ENCODE measurements at regions not wholly inside any gene's neighbourhood (a gene's known extent, or its start where the extent isn't known, plus 50 kb on each side); places are given as distances from the start of the nearest gene placed in this dataset.

DNA sequence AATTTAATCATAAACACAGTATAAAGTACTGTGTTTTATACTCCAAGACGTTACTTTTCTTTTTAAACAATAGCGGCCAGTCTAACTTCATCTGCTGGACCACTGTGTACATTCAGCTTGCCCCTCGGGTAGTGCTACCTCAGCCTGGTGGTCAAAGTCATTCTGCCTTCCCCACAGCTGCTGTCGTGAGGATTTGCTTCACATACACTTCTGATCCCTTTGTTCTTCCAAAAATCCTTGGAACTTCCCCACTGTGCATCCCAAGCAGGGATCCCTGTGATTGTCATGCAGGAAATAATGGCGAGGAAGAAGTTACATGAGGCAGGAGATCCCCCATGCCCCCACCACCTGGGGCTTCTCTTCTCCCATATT is 234.9 kb upstream of the STARD13 start:
- no peak for DNase-seq

DNA sequence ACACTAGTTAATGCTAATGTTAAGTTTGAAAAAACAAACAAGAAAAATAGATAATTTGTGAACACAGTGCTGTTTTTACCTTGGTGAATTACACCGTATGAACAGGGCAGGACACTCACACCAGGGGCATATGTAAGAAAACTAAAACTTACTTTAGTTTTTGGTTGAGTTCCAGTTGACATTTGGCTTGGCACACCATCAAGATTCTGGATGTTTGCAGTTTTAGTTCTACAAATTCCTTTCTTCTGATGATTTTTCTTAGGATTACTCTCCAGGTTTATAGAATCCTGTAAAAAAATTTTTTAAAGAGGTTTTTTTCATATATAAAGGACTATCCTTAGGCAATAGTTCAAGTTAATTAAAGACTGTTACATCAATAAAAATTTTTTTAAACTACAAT is 238.5 kb upstream of the STARD13 start:
- no peak for DNase-seq

DNA sequence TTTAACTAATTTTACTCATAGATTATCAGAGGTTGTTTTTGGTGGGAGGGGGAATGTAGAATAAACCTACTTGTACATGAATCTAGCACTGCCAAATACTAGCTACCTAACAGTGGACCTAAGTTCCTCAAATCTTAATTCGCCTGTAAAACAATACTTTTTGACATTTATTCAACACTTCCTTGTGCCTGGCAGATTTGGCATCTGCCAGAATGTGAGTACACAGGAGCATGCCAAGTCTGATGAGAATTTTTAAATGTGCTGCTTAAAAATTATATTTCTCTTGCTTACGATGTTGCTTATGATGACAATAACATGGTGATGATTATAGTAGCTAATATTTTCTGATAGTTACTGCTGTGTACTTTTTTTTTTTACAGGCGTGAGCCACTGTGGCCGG is 240.2 kb upstream of the STARD13 start:
- no peak for DNase-seq

DNA sequence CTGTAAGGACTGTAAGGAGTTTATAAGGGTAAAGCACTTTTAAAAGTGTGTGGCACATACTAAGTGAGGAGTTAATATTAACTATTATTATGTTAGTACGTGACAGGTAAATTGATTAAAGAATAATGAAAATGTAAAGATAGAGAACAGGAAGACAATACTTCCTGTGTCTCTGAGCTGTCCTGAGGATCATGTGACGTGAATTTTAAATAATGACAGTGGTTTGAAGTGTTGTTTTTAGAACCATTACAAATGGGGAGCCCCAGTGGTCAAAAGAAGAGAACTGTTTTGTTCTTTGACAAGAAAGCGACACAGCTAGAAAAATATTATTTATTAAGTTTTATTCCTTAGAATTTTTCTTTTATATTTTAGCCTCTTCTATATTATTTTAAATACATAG is 241.2 kb upstream of the STARD13 start:
- no peak for DNase-seq

DNA sequence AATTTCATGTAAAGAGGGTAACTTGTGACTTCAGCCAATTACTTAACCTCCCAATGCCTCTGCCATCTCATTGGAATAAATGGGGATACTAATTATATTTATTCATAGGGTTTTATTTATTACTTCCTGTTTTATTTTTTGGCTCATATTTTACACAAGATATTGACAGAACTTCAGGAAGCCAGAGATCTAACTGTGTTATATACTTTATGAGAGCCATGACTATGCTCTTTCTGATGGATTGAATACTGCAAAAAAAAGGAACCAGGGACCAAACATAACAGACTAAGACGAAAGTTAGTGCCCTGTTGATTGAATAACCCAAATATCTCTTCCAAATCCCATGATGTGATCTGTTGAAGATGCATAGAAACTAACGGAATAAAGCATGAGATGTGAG is 243.3 kb upstream of the STARD13 start:
- DNase-seq, result no peak

DNA sequence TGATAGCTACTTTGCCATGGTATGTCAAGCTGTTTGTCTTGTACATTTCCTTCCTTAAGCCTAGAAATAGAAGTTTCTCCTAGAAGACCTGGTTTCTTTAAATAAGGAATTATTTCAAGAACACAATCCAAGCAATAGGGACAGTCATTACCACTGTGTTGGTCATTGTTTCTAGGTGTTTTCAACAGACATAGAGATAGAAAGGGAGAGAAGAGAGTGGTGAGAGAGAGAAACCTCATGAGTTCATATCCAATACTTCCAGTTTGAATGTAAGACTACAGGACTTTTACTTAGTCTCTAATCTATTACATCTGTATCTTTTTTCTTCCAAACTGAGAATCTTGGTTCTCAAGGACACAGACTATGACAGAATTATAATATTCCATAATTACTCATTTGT is 245.9 kb upstream of the STARD13 start:
- no peak for DNase-seq

DNA sequence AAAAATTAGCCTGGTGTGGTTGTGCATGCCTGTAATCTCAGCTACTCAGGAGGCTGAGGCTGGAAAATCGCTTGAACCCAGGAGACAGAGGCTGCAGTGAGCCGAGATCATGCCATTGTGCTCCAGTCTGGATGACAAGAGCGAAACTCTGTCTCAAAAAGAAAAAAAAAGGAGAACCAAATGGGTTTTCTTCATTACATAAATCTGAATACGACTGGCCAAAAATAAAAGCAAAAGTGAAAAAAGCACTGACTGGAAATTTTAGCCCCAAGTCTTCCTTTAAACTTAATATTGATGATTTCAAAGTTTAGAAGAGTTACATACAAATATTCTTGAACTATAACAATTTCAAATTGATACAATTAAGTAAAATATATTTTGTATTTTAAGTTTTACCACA is 249.5 kb upstream of the STARD13 start:
- DNase-seq, result no peak

DNA sequence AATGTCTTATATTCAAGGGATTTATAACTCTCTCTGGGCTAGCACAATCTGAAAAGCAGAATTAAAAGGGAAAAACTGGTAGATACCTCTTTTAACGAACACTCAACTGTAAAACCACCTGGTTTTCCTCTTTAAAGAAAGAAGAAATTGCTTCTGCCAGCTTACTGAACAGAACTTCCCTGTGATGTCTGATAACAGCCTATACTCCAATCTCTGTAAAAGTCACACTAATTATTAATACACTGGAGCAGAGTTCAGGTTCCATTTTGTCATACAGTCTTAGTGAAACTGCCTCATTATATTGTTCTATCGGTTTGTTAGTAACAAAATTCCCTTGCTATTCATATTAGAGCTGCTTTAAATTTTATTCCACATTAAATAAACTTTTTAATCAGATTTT is 251.0 kb upstream of the STARD13 start:
- no peak for DNase-seq

DNA sequence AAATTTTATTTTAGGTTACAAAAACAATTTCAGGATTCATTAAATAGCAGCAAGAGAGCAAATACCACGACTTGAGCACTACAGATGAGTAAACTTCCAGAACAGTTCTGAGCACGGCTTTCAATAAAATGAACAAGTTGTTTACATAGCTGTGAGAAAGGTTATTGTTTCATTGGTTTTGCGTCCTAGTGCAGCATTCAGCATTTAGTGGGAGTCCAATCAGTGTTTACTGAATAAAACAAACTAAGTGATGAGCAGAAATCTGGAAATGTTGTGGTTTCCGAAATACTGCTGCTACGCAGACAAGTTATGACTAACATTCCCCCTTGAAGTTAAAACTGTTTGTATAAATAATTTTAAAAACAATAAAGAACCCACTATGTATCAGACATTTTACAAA is 251.5 kb upstream of the STARD13 start:
- no peak for DNase-seq

DNA sequence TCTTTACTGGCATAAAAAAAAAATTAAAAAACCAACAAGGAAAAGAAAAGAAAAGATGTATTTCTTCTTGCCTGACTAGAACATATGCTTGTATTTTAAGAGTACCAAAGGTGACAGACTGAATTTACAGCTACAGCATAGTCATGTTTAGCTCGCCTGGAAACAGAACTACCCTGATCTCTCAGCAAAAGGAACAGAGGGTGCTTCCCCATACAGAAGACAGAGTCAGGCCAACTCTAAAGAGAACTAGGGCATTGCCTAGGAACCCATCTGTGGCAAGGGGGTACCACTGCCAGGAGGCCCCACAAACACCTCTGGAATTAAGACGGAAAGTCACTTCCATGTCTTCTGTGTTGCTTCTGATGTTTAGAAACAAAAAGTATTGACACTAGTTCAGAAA is 252.1 kb upstream of the STARD13 start:
- no peak for DNase-seq

DNA sequence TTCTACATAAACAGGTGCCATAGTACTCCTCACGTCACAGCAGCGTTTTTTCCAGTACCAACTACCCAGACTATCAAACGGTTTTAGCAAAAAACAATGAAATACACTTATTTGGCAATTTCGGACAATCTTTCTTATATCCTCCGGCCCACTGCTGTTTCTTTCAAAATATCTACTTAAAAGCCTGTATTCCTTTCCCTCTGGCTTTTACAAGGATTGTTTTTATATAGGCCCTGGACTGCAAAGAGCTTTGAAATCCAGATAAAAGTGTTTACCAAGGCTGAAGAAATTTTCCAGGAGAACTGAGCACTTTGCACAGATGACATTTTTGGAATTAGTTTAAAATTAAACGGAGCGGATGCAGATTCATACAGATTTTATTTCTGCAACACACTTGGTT is 255.9 kb upstream of the STARD13 start:
- DNase-seq, result no peak

DNA sequence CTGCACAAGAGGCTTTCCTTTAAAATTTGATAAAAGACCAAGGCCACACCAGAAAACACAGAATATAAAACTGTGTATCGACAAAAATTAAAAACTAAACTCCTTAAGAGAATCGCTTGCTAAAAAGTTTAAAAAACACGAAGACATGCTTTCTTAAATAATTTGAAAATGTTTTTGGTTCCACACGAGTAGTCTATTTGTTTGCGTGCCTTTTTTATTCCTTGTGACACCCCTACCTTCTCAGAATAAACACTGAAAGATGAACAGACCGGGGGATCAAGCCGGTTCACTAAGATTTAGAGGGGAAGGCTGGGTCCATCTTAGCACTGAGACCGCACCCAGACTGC is 256.4 kb upstream of the STARD13 start:
- no peak for DNase-seq

DNA sequence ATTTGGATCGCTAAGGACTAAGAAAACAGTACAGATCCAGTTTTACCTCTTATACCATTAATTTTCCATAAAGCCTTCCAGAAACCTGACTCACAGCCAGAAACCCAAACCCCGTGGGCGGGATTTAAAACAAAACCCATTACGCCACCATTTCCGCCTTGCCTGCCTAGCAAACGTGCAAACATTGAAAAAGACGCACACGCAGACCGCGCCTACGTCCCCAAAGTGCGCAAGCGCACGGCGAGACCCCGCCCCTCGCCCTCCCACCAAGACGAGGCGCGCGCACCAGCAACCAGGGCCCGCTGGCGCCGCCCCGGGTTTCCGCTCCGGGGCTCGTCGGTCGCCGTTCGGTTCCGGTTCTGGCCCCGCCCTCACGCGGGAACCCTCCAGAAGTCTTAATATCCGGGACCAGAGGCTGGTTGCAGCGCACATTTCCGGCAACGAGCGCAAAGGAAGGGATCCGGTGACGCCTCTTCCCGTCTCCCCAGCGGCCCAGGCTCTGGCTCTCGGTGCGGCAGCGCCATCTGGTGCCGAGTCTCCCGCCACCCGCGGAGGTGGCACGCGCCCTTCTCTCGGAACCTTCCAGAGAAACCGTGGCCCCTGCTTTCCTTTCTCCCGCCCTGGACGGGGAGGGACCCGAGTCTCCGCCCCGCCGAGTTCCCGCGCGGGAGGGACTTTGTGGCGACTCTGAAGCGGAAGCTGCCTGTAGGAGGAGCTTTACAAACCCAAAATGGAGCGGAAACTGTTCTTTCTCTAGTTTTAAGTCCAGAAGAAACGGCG is 256.9 kb upstream of the STARD13 start:
- DNase-seq, result peak; percentile 99

DNA sequence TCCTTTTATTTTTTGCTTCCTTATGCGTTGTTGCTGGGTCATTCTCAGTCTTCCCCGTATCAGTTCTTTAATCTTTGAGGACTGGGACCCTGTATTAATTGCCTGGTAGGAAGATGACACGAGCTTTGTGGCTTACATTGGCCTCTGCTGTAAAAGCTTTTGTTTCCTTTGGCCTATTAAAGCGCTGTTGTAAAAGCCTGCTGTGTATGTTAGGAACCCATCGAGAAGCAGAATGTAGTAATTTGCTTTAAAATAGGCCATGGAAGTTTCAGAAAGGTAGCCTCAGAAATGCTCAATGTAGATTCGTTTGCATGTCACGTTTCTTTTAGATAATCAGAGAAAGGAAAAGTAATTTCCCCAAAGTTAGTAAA is 257.5 kb upstream of the STARD13 start:
- no peak for DNase-seq

DNA sequence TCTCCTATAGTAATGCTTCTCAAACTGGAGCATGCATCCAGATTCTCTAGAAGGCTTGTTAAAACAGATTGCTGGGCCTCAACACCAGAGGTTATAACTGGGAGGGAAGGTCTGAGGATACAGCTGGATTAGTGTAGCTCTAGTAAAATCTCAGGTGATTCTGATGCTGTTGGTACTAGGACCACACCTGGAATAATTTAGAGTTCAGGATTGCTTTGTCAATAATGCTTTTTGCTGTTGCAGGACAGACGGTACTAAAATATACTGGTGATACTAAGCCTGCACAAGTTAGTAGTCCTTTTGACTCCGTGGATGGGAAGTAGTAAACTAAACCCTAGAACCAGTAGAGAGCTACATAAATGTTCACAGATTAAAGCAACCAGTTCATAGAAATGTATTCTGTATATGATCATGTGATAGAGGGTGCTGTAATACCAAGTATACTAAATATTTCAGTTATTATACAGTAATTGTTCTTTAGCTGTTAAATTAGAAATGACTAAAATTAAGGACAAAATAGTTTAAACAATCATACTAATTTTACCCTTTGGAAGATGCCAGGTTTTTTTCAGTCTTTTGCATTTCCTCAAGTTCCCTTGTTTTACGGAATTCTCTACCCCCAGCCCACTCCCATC is 258.2 kb upstream of the STARD13 start:
- peak; percentile 12 for DNase-seq

DNA sequence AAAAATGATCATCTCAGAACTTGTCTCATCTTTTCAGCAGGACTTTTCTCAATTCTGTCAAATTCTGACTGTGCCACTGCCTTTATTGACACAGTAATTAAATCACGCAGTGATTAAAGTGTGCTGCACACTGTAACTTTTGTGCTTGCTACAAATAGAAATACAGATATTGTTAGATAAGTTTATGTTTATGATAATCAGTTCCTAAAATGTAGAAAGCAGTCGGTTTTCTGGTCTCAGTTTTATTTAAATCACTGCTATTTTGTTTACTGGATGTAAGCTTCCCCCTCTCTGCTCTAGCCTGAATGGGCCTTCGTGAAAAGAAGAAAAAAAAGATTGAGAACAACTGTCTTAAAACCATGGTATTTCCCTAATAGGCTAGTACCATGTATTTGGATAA is 258.8 kb upstream of the STARD13 start:
- no peak for DNase-seq

DNA sequence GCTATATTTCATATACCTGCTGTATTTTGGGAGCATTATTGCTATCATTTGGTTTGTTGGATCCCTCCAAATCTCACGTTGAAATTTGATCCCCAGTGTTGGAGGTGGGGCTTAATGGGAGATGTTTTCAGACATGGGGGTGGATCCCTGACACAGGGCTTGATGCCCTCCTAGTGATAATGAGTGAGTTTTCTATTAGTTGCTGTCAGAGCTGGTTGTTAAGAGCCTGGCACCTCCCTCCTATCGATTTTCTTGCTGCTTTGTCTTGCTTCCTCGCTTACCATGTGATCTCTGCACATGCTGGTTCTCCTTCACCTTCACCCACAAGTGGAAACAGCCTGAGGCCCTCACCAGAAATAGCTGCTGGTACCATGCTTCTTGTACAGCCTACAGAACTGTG is 259.9 kb upstream of the STARD13 start:
- no peak for DNase-seq

DNA sequence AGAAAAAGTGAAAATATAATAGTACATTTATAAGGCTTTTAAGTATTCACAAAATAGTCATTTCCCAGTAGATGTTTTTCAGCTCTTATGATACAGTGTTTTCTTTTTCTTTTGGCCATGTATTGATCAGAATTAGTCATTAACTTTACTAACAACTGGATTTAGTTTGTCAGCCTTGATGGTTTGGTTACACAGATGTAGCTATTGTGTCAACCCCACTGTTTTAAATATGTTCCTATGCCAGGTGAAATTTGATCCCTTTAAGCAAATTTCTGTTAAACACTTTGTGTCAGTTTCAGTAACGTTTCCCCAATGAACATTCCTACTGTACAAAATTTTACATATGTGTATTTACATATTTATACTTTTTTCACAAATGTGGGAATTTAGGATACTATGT is 261.5 kb upstream of the STARD13 start:
- DNase-seq, result no peak

DNA sequence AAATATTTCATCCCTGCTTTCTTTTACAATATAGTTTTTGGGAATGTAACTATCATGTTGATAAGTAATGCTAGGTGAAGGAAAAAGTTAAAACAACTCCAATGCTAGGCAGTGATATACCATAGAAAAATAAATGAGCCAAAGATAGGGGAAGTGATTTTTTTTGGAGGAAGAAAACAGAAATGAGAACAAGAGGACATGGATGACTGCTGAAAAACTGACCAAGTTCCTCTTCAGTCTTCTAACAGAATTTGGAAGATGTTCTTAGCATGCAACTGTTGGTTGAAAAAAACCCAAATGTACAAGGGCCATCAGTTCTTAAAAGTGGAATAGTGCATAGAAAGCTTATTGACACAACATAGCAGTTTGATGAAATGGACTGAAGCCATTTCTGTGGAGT is 262.5 kb upstream of the STARD13 start:
- DNase-seq, result no peak

DNA sequence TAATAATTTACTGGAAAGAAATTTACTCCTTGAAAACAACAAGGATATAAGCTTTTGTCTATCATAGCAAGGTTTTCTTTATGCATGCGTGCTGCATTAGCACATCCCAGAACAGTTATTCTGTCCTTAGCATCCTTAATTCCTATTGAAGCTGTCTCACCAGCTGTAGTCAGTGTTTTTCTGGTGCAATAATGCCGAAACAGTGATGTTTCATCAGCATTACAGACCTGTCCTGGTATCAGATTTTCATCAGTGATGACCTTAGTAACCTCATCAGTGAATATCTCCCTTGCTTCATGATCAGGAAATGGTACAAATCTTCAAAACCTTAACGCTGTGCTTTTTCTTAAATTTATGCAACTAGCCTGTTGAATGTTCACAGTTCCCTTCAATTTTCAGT is 264.7 kb upstream of the STARD13 start:
- DNase-seq, result no peak

DNA sequence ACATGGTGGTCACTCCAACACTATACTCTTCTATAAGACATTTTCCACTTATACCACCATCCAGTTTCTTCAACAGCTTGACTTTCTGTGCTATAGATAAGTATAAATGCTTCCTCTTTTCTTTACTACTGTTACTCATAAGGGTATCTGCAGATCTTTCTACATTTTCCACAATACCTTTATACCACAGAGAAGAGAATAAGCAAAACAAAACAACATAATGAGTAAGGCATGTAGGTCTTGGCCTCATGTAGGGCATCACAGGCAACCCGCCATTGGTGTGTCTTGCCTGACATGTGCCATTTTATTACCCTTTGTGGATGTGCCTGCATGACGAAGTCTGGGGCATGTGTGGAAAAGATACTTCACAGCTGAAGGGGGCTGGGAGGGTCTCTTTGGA is 265.3 kb upstream of the STARD13 start:
- DNase-seq, result no peak

DNA sequence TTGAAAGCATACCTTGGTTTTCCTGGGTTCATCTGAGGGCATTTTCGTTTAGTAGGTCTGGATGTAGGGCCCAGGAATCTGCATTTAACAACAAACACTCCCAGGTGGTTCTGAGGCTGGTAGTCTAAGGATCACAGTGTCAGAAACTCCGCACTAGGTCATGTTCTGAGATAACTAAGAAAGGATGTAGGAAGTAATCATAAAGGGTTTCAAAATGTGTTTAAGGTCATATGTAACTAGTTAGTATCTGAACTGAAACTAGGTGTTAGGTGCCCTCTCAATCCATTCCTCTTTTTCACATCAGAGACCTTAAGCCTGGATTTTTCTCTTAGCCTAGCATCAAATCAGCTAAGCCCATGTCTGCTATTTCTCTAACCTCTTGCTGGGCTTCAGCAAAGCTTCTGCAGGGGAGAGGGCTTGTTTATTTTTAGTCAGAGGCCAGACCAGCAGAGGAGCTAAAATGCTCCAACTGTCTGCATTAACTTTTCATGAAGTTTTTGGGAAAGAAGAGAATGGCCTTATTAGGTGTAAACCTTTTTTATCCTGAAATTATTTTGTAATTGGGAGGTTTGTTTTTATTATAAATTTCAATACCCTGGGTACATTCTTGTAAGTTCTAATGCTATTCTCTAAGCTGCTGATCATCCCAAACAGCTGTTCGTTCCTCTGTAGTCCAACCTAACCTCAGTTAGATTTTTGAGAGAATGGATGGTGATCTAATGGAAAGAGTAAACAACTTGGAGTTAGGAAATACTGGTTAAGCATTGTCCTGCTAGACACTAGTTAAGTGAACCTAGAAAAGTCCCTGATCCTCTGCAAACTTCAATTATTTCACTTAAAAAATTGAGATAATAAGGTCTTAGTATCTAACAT is 262.8 kb upstream of the RFC3 start:
- DNase-seq, result no peak

DNA sequence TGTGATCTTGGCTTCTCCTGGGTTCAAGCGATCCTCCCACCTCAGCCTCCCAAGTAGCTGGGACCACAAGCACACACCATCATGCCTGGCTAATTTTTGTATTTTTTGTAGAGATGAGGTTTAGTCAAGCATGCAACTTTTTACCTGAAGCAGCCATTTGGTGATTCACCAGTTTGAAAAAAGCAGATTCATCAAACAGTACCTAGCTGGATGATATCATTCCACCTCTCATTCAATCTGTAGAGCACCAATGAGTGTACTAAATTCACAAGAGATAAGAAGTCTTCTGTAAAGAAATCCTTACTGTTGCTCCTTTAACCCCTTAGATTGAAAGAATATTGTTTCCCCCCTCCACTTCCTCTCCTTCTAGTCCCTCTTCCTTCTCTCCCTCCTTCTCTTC is 261.1 kb upstream of the RFC3 start:
- no peak for DNase-seq

DNA sequence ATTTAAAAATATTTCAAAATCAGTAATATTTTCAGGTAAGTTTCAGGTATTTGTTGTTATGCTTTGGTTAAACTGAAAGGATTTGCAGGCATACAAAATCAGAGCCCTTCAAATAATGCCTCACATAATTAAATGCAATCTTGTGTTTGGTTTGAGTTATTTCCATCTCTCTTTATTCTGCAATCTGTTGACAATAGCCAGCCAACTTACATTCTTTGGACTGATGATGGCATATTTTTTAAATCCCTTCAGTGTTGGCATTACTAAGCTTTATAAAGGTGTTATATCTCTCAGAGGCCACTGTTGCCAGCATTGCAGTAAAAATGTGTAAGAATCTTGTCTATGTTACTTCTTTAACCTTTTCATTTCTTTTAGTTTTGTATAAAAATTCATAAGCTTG is 257.2 kb upstream of the RFC3 start:
- DNase-seq, result no peak
